GM10266 (cell line): ENCODE measurements at regions not wholly inside any gene's neighbourhood (a gene's known extent, or its start where the extent isn't known, plus 50 kb on each side); places are given as distances from the start of the nearest gene placed in this dataset.

Source experiments
- DNase-seq: peaks from one replicate; pipeline ENCODE4 v3.0.0; 2012; ENCODE audit errors: extremely low spot score
- TF ChIP-seq, protein P1 (sequence below): IDR thresholded peaks from 2 replicates; pipeline ENCODE4 v1.5.1; 2012; ENCODE audit warnings: mild to moderate bottlenecking, low read depth; ENCODE audit not compliant: control insufficient read depth, insufficient read depth; ENCODE audit errors: missing control alignments

DNA sequence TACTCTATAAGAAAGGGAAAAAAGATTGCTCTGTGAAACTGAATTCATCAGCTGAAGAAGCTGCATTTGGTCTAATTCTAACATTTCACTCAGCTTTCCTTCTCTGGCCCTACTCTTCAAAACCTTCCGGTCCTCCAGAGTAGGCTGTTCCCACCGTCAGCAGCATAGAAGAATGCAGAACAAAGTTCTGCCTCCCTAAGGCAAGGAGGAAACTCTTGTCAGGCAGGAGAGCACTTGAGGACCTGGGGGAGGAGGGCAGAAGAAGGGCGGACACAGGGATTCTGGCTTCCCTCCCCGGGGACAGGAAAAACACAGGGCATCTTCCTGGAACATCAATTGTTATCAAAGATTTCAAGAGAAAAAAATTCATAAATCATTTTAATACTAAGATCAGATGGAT is 69.2 kb upstream of the SHB start:
- TF ChIP-seq, protein P1, sequence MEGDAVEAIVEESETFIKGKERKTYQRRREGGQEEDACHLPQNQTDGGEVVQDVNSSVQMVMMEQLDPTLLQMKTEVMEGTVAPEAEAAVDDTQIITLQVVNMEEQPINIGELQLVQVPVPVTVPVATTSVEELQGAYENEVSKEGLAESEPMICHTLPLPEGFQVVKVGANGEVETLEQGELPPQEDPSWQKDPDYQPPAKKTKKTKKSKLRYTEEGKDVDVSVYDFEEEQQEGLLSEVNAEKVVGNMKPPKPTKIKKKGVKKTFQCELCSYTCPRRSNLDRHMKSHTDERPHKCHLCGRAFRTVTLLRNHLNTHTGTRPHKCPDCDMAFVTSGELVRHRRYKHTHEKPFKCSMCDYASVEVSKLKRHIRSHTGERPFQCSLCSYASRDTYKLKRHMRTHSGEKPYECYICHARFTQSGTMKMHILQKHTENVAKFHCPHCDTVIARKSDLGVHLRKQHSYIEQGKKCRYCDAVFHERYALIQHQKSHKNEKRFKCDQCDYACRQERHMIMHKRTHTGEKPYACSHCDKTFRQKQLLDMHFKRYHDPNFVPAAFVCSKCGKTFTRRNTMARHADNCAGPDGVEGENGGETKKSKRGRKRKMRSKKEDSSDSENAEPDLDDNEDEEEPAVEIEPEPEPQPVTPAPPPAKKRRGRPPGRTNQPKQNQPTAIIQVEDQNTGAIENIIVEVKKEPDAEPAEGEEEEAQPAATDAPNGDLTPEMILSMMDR, result no peak
- no peak for DNase-seq

DNA sequence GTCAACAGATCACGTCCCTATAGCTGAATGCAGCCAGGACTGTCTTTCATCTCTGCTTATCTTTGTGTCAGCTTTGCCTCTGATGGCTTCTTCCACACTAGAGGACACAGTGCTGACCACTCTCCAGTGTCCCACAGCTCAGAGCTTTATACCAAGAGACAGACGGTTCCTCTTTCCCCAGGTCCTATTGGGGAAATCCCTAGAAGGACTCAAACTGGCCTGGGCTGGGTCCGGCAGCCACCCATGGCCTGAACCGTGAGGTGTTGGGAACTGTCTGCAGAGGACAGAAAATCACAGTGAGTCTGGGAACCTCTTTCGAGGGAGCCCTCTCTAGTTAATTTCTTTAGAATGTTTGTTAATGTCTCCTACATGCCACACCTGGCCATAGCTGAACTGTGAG is 68.3 kb upstream of the SHB start:
- DNase-seq, result no peak
- TF ChIP-seq, protein P1, result no peak

DNA sequence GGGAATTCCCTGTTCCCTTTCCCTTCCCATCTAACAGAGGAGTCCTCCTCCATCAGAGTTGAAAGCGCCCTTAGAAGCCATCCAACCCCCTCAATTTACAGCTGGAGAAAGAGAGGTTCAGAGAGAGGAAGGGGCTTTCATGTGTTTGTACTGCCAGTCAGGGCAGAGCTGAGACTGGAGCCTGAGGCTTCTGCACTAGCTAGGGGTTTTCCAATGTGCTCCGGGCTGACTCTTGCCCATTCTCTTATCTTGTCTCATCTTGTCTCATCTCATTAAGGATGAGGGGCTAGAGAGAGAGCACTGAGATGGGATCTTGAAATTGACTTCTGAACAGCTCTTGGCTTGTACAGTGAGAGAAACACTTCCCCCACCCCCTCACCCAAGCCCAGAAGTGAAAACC is 67.4 kb upstream of the SHB start:
- TF ChIP-seq, protein P1, result no peak

DNA sequence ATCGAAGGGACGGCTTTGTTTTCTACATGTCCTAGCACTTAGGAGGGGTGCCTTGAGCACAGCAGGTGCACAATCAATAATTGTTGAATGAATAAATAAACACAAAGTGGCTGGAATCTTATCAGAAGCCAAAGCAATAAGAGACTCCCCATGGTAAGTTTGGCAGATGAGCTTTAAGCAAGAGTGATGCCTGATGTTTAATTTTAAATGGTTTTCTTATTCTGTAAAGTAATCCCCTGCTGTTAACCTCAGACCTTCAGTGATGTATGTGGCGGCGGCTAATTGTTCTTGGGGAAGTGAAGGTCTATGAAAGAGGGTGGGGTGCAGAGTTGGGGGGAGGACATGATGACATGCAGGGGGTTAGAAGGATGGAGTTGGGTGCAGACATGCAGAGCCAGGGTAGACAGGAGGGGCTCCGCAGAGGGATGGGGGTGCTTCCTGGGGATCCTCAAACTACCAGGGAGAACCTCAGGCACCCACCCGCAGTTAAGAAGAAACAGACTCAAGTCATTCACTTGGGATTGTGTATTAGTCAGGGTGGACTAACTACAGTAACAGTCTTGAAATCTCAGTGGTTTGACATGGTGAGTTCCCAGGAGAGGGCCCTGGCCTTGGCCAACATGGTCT is 65.7 kb upstream of the SHB start:
- DNase-seq, result no peak
- TF ChIP-seq, protein P1, result no peak

More for the DNA sequence above, 67.4 kb upstream of the SHB start:
- DNase-seq, result no peak

DNA sequence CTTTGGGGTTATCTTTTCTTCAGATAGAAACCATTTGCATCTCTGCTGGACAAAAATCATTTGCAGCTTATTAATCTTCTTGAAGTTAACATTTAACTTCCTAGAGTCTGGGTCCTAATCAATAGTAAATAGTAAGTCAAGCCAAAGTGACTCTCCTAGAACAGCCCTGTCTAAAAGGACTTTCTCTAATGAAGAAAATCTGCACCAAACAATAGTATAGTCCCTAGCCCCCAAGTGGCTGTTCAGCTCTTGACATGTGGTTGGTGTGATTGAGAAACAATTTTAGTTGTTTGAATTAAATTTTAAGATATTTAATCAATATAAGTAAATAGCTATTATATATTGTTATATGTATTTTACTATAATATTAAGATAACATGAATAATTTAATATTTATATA is 64.6 kb upstream of the SHB start:
- TF ChIP-seq, protein P1, result no peak
- DNase-seq, result no peak

DNA sequence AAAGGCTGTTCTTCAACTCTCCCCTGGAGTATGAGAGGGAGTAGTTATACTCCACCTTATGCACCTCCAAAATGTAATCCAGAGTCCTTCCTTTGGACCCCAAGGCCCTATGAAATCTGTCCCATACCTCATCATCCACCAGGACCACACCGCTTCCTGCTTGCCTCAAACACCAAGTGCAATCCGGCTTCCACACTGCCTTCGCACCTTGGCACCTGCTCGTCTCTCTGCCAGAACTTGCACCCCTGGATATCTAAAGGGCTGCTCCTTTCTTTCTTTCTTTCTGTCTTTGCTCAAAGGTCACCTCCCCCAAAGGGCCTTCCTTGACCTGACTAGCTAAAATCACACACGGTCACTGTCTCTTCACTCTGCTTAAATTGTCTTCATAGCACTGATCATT is 63.9 kb upstream of the SHB start:
- TF ChIP-seq, protein P1, result no peak
- DNase-seq, result no peak

DNA sequence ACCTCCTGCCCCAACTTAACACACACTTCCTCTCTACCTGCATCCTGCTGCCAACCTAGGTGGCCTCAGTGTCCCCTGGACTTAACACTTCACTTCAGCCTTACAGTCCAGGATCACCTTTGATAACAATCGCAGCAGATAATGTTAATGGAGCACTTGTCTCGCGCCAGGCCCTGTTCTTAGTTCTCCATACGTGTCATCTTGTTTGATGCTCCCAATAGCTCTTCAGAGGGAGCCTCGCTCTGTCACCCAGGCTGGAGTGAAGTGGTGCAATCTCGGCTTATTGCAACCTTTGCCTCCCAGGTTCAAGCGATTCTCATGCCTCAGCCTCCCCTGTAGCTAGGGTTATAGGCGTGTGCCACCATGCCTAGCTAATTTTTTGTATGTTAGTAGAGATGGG is 62.7 kb upstream of the SHB start:
- TF ChIP-seq, protein P1, result no peak
- DNase-seq, result no peak
